Head of caudate nucleus (tissue), 42 donors: ENCODE measurements at regions not wholly inside any gene's neighbourhood (a gene's known extent, or its start where the extent isn't known, plus 50 kb on each side); places are given as distances from the start of the nearest gene placed in this dataset.

Experiments
- DNase-seq, 42 donors: peaks; one replicate each; pipeline versions ENCODE4 v3.0.0 to v3.0.0-alpha.2; 2020 to 2021; ENCODE audit warnings: mixed read lengths in 7 of 42
- intact Hi-C: fragments of 100-400 bp; cut with DNase I; formaldehyde crosslinking; loops from one replicate; pipeline ENCODE4 v1.15.0; 2022

- DNase-seq, result no peak
- intact Hi-C loops, result no loop called here
Measured at GRCh38 chr7:49228426-49229098, 304.2 kb downstream of the CDC14C start.

- intact Hi-C loops, result no loop called here
- no peak for DNase-seq
Measured at GRCh38 chr7:49229246-49229645, 304.9 kb downstream of the CDC14C start.

GRCh38 chr7:49243521-49243920 is 319.2 kb downstream of the CDC14C start:
- intact Hi-C loops, result no loop called here
- DNase-seq, result no peak

GRCh38 chr7:49244543-49244942 is 320.2 kb downstream of the CDC14C start:
- intact Hi-C loops, result no loop called here
- DNase-seq, result no peak

GRCh38 chr7:49245062-49245461 is 320.7 kb downstream of the CDC14C start:
- no peak for DNase-seq
- intact Hi-C loops, result no loop called here

GRCh38 chr7:49247759-49248158 is 323.4 kb downstream of the CDC14C start:
- intact Hi-C loops, result no loop called here
- DNase-seq, result no peak

- intact Hi-C loops, result no loop called here
- DNase-seq, result no peak
Measured at GRCh38 chr7:49255054-49255453, 330.7 kb downstream of the CDC14C start.

GRCh38 chr7:49260538-49260937 is 336.2 kb downstream of the CDC14C start:
- no peak for DNase-seq
- intact Hi-C loops, result no loop called here

GRCh38 chr7:49261928-49262327 is 337.6 kb downstream of the CDC14C start:
- intact Hi-C loops, result no loop called here
- no peak for DNase-seq

- DNase-seq, result no peak
- intact Hi-C loops, result no loop called here
Measured at GRCh38 chr7:49264530-49264929, 340.2 kb downstream of the CDC14C start.

GRCh38 chr7:49273897-49274296 is 349.6 kb downstream of the CDC14C start:
- DNase-seq, result no peak
- intact Hi-C loops, result no loop called here

- no peak for DNase-seq
- intact Hi-C loops, result no loop called here
Measured at GRCh38 chr7:49279891-49280290, 355.5 kb downstream of the CDC14C start.

GRCh38 chr7:49287653-49288052 is 363.3 kb downstream of the CDC14C start:
- no peak for DNase-seq
- intact Hi-C loops, result no loop called here

- intact Hi-C loops, result no loop called here
- no peak for DNase-seq
Measured at GRCh38 chr7:49294611-49295010, 370.3 kb downstream of the CDC14C start.

- peak in 14 of 42 donors; percentile 4 to 61 (median 14) for DNase-seq
- intact Hi-C loops, result no loop called here
Measured at GRCh38 chr7:49295146-49295545, 370.8 kb downstream of the CDC14C start.

GRCh38 chr7:49297958-49298357 is 373.6 kb downstream of the CDC14C start:
- no peak for DNase-seq
- intact Hi-C loops, result no loop called here

GRCh38 chr7:49308787-49309186 is 384.4 kb downstream of the CDC14C start:
- no peak for DNase-seq

GRCh38 chr7:49320083-49320482 is 395.7 kb downstream of the CDC14C start:
- no peak for DNase-seq
- intact Hi-C loops, result no loop called here

More at GRCh38 chr7:49308787-49309186, 384.4 kb downstream of the CDC14C start:
- intact Hi-C loops, result no loop called here

GRCh38 chr7:49321843-49322242 is 397.5 kb downstream of the CDC14C start:
- intact Hi-C loops, result no loop called here
- no peak for DNase-seq

- intact Hi-C loops, result no loop called here
- DNase-seq, result no peak
Measured at GRCh38 chr7:49322476-49322875, 398.1 kb downstream of the CDC14C start.

GRCh38 chr7:49324040-49324439 is 399.7 kb downstream of the CDC14C start:
- DNase-seq, result no peak
- intact Hi-C loops, result no loop called here

GRCh38 chr7:49324707-49325106 is 400.4 kb downstream of the CDC14C start:
- intact Hi-C loops, result no loop called here
- DNase-seq, result no peak
